ENCODE measurements at regions not wholly inside any gene's neighbourhood (a gene's known extent, or its start where the extent isn't known, plus 50 kb on each side); places are given as distances from the start of the nearest gene placed in this dataset.
A peak's percentile ranks its signal among the peaks of the same experiment; 100 is the strongest.
"Not testable (repeated sequence)": the region's sequence is repeated elsewhere in the genome, so short reads cannot be mapped to it uniquely, and the experiment has no call there.

GRCh38 chr2:52698408-52698807, 1069.2 kb upstream of the CHAC2 start:
- no peak for DNase-seq (ENCODE audit: low read depth)

DNA sequence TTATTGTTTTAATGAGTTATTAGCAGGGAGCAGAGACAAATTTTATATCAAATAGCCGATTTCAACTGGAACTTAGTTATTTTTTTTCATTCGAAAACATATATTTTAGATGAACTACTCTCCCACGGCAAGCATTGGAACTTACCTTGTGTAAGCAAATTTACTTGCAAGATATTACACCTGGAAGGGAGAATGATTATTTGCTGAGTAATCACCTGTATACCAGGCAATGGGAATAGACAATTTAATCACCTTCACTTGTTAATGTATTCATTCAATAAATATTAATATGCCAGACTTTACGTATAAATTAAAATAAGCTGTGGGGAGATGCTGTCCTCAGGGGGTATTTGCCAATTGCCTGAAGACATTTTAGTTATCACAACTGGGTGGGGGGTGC, 1069.9 kb upstream of the CHAC2 start:
- DNase-seq (ENCODE audit: low read depth), result no peak

DNA sequence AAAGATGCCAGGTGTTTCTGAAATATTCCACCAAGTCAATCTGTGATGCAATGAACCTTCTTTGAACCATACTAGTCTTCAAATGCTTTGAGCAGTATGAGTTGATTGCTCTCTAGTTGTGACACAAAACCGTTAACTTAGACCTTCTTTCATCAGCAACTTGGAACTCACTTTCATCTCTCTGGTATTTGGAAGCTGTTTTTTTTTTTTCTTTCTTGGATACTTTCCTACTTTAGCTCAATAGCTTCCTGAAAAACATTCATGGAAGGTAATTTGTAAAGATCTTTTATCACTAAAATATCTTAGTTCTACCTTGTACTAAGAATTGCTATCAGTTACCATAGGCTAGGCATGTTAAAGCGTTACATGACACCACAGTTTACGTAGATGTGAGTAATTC, 1071.9 kb upstream of the CHAC2 start:
- DNase-seq (ENCODE audit: low read depth), result no peak

DNA sequence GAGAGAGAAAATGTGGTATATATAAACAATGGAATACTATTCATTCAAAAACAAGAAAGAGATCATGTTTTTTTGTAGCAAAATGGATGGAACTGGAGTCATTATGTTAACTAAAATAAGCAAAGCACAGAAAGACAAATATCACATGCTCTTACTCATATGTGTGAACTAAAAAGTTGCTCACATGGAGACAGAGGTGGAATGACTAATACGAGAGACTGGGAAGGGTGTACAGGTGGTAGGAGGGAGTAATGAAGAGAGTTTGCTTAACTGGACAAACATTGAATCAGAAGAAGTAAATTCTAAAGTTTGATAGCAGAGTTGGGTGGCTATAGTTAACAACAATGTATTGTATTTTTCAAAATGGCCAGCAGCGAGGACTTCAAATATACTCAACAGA, 1080.7 kb upstream of the CHAC2 start:
- no peak for DNase-seq (ENCODE audit: low read depth)

DNA sequence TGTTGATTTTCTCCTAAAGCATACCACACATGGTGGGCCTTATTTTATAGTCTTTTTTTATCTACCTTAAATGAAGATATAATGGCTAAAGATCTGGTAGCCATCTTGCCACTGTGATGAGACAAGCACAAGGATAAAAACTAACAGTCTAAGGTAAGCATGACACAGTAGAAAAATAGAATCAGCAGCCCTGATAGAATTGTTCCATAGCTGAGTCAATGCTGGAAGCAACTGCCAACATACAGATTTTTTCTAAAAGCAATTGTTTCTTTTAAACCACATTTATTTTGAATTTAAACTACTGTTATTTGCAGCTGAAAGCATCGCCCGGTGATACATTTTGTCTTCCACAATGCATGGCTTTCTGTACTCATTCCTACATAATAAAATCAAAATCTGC, 1091.5 kb upstream of the CHAC2 start:
- no peak for DNase-seq (ENCODE audit: low read depth)

GRCh38 chr2:52668724-52669123, 1098.9 kb upstream of the CHAC2 start:
- no peak for DNase-seq (ENCODE audit: low read depth)

DNA sequence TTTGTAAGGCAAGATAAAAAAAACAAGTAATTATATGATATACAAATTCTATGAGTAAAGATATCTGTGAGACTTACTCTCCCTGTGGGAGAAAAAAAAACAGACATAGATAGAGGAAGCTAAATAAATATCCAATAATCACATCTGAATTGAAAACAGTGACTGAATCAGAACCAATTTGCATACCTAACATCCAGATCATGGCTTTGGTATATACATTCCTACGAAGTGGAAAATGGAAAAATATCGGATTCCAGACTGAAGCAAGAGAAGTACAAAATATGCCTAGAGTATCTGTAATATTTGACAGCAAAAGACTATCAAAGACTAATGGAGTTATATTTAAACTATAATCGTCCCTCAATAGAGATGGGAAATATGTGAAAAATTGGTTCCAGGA, 1108.1 kb upstream of the CHAC2 start:
- DNase-seq (ENCODE audit: low read depth), result no peak

DNA sequence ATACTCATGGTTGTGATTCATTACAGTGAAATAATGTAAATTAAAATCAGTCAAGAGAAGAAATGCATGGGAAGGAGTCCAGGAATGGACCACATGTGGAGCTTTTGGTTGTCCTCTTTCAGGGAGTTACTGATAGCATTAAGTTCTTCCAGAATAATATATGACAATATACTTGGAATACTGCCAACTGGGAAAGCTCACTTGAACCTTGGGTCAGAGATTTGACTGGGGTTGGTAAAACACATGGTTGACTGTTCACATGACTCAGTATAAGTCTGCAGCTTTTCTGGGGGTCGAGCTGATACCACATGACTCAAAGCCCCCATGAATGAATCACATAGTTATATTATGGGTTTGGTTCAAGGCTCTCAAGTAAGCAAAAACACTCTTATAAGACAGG, 1109.0 kb upstream of the CHAC2 start:
- peak; percentile 53 for DNase-seq (ENCODE audit: low read depth)

DNA sequence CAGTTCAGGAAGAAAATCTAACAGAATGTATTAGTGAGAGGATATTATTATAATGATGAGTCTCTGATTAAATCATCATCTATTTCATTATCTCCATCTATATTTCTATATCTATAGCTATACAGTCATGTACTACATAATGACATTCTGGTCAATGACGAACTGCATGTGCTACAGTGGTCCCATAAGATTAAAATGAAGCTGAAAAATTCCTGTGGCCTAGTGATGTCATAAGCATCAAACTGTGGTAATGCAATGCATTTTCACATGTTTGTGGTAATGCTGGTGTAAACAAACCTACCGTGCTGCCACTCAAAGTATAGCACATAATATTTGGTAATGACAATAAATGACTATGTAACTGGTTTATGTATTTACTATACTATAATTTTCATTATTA, 1127.9 kb upstream of the CHAC2 start:
- DNase-seq (ENCODE audit: low read depth), result no peak

DNA sequence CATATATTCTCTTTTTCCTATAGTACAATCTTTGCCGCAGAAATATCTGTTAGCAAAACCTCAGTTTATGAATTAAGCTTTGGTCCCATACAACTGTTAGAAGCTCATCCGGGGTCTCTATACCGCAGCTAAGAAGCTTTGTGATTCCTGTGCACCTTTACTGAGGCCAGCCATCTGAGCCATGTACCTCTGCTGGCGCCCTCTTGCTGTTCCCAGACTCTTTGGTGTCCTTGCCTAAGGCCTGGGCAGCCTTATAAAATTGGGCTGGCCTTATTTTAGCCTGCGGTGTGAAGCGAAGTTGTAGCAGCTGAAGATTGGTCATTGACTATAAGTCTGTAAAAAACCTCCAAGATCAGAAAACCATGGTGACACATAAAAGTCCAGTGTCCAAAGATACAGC, 1135.1 kb upstream of the CHAC2 start:
- no peak for DNase-seq (ENCODE audit: low read depth)

- DNase-seq (ENCODE audit: low read depth), result no peak
Measured at GRCh38 chr2:52629944-52630343, 1137.7 kb upstream of the CHAC2 start.

DNA sequence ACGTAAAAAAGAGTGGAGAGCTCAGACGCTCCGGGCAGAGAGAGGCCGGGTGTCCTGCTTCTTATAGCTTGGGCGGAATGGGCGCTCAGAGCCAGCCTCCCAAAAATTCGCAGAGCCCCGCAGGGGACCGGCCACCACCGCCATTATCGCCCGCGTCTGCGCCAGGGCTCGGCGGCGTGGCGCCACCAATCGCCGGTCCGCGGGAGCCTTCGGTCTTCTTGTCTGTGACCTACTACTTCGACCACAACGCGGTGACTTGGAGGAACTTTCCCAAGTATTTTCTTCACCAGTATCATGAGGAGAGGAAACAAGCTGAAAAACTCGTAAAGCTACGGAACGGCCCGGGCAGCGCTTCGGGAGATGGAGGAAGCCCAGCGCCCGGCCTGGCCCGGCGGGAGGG, 1138.1 kb upstream of the CHAC2 start:
- no peak for DNase-seq (ENCODE audit: low read depth)

DNA sequence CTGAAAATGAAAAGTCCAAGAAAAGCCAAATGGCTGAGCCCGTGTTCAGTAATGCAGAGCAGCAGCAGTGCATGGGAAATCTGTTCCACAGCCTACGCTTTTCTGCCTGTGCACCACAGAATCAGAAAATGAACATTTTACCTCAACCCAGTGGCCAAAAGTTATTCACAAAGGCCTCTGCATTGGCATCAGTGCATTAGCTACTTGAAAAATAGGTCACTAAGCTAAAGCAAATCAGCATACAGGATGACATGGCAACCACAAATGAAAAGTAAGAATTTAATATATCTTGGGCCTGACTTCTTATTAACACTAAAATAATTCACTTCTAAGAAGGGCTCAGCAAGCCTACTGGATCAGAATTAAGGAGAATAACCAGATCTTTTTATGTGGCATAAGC, 1145.3 kb upstream of the CHAC2 start:
- DNase-seq (ENCODE audit: low read depth), result no peak

- no peak for DNase-seq (ENCODE audit: low read depth)
Measured at GRCh38 chr2:52613064-52613463, 1154.5 kb upstream of the CHAC2 start.

GRCh38 chr2:52611759-52612158, 1155.8 kb upstream of the CHAC2 start:
- DNase-seq (ENCODE audit: low read depth), result no peak

DNA sequence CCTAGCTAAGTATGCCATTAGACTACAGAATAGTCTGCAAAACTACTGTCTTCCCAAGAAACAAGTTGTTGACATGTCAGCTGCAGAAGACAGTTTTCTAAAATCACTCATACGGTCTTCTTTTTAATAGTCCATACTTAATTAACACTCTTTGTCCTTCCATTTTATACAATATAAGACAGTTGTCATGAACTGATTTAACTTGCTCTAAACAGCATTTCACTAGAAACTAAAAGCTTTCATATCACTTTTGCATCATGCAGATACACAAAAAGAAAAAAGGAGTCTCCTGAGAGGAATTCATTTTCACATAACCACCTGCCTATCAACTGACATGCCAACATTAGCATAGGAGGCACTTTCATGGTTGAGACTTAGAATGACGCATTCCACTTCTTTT, 1159.6 kb upstream of the CHAC2 start:
- no peak for DNase-seq (ENCODE audit: low read depth)

DNA sequence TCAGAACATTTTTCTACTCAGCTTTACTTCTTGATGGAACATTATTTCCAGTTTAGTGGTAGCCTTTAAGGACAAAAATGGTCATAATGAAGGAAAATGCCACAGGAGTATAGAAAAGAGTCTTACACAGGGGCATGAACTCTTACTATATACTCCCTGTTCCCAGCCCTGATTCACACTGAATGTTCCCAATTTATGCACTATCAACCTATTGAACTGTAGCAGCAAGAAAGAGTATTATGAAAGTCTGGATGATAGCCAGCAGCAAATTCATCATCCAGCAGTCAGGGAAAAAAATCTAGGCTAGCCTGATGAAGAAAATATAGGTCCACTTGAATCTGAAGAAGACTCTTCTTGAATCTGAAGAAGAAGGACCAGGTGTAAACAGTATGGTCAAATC, 1170.3 kb upstream of the CHAC2 start:
- no peak for DNase-seq (ENCODE audit: low read depth)

DNA sequence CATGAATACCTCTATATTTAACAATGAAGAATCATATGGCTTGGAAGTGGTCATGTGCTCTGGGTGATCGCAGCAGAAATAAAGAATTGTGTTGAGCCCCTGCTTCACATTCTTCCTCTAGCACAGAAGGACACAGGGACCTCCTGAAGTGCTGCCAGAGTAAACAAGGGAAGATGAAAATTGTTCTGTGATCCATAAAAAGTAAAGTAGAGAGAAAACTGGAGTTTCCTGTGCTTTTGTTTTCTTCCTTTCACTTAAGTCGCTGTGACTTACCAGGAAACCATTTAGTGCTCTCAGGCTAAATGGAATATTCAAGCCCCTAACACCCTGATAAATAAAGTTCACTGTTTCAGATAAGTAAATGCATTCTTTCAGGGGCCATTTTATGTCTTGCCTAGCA, 1173.6 kb upstream of the CHAC2 start:
- DNase-seq (ENCODE audit: low read depth), result no peak

- DNase-seq (ENCODE audit: low read depth), result not testable (repeated sequence)
Measured at GRCh38 chr2:52584071-52584470, 1183.5 kb upstream of the CHAC2 start.

DNA sequence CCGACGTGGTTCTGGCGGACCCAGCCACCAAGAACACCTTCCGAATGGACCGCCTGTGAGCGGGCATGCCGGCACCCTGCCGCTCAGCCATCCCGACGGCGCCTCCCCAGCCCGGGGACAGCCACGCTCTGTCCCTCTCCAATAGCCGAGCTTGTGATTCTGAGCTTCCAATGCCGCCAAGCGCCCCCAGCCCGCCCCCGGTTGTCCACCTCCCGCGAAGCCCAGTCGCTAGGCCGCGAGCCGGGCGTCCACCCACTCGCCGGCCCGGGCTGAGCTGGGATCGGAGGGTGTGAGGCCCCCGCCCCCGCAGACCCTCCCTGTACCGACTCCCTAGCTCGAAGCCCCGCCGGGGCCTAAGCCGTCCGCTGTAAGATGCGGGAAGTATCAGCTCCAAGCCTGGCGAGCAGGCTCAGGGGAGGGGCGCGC, 1195.1 kb upstream of the CHAC2 start:
- no peak for DNase-seq (ENCODE audit: low read depth)

GRCh38 chr2:52571380-52572347, 1195.9 kb upstream of the CHAC2 start:
- DNase-seq (ENCODE audit: low read depth), result no peak

DNA sequence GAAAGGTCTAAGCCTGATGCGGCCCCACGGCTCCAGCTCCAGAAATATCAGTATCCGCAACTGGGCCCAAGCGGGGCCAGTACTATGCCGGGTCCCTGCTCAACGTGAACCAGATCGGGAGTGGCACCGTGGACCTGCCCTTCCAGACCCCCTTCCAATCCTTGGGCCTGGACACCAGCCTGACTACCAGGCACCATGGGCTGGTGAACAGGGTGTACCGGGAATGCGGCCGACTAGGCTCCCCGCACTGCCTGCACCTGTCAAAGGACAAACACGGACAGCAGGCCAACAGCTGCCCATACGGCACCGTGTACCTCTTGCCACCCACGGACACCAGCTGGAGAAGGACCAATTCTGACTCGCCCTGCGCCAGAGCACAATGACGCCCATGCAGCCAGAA, 1196.9 kb upstream of the CHAC2 start:
- DNase-seq (ENCODE audit: low read depth), result no peak

- DNase-seq (ENCODE audit: low read depth), result no peak
Measured at GRCh38 chr2:52563151-52563550, 1204.5 kb upstream of the CHAC2 start.

DNA sequence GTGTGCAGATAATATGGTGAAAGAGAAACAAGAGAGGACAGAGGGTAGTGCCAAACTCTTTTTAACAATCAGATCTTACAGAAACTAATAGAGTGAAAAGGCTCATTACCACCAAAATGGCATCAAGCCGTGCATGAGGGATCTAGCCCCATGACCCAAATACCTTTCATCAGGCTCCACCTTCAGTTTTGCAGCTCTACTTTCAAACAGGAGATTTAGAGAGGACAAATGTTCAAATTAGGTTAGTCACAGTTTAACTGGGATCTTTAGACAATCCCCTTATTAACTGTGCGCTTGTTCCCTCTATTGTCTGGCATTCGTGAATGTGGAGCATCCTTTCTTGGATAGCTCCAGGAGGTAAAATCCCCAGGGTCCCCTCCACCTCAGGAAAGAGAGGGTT, 1209.3 kb upstream of the CHAC2 start:
- DNase-seq (ENCODE audit: low read depth), result no peak

All from fibroblast of the conjunctiva (primary cell).